ENCODE measurements at regions not wholly inside any gene's neighbourhood (a gene's known extent, or its start where the extent isn't known, plus 50 kb on each side); places are given as distances from the start of the nearest gene placed in this dataset.

DNA sequence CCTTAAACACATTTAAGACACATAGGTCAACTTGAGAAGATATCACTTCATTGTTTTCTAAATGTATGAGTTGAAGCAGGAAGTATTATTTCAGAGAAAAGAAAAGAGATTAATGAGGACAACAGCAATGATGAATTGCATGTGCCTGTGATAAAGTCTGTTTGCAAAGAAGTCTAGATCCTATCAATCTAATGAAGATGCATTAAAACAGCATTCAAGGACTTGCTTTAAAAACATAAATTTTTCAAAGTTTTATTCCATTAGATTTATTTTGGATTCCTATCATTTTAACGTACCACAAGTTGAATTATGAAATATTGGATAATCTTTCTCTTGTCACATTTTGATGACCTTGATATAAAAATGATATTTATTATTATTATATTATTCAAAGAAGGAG is 642.5 kb upstream of the CCDC54 start:
- TF ChIP-seq, protein P1, sequence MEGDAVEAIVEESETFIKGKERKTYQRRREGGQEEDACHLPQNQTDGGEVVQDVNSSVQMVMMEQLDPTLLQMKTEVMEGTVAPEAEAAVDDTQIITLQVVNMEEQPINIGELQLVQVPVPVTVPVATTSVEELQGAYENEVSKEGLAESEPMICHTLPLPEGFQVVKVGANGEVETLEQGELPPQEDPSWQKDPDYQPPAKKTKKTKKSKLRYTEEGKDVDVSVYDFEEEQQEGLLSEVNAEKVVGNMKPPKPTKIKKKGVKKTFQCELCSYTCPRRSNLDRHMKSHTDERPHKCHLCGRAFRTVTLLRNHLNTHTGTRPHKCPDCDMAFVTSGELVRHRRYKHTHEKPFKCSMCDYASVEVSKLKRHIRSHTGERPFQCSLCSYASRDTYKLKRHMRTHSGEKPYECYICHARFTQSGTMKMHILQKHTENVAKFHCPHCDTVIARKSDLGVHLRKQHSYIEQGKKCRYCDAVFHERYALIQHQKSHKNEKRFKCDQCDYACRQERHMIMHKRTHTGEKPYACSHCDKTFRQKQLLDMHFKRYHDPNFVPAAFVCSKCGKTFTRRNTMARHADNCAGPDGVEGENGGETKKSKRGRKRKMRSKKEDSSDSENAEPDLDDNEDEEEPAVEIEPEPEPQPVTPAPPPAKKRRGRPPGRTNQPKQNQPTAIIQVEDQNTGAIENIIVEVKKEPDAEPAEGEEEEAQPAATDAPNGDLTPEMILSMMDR (IDR thresholded peaks at IDR 0.05): no peak
- TF ChIP-seq POLR2A (IDR thresholded peaks at IDR 0.05; ENCODE audit: low read depth) (no peak), POLR2AphosphoS5 (IDR thresholded peaks at IDR 0.05) (no peak)

Data from esophagus muscularis mucosa (tissue), 3 donors.